IPS-20b (cell line): ENCODE measurements at regions not wholly inside any gene's neighbourhood (a gene's known extent, or its start where the extent isn't known, plus 50 kb on each side); places are given as distances from the start of the nearest gene placed in this dataset.
"Not testable (repeated sequence)": the region's sequence is repeated elsewhere in the genome, so short reads cannot be mapped to it uniquely, and the experiment has no call there.

Source experiments
- H3K27ac ChIP-seq: one replicate; pipeline ENCODE4 v1.5.1; 2013; ENCODE audit warnings: low read length
- H3K27me3 ChIP-seq: 2 replicates; pipeline ENCODE4 v1.6.1; 2013; ENCODE audit warnings: mild to moderate bottlenecking, low read length, inconsistent platforms; ENCODE audit not compliant: insufficient read depth
- H3K36me3 ChIP-seq: 2 replicates; pipeline ENCODE4 v1.6.1; 2013; ENCODE audit warnings: low read depth, mild to moderate bottlenecking, inconsistent platforms, low read length, moderate library complexity; ENCODE audit not compliant: insufficient read depth
- H3K4me1 ChIP-seq: 2 replicates; pipeline ENCODE4 v1.6.1; 2013; ENCODE audit warnings: mild to moderate bottlenecking, control low read depth, inconsistent platforms, low read length, moderate library complexity; ENCODE audit not compliant: insufficient read depth
- H3K4me3 ChIP-seq: 2 replicates; pipeline ENCODE4 v1.5.1; 2013; ENCODE audit warnings: mild to moderate bottlenecking, low read length, inconsistent platforms
- H3K9ac ChIP-seq: 2 replicates; pipeline ENCODE4 v1.6.1; 2013; ENCODE audit warnings: low read depth, mild to moderate bottlenecking, inconsistent platforms, low read length, moderate library complexity
- H3K9me3 ChIP-seq: 2 replicates; pipeline ENCODE4 v1.6.1; 2013; ENCODE audit warnings: mild to moderate bottlenecking, low read depth, low read length, inconsistent platforms; ENCODE audit not compliant: insufficient read depth

GRCh38 chr18:28439870-28440269, 262.9 kb upstream of the CDH2 start:
- H3K4me3 ChIP-seq, result no peak overlapping the region
- no peak overlapping the region for H3K27ac ChIP-seq
- H3K36me3 ChIP-seq, result no peaks in the 10 kb centered on the region
- H3K9me3 ChIP-seq, result no peaks in the 10 kb centered on the region
- no peaks in the 10 kb centered on the region for H3K4me1 ChIP-seq
- no peaks in the 10 kb centered on the region for H3K27me3 ChIP-seq
- H3K9ac ChIP-seq, result no peak overlapping the region

DNA sequence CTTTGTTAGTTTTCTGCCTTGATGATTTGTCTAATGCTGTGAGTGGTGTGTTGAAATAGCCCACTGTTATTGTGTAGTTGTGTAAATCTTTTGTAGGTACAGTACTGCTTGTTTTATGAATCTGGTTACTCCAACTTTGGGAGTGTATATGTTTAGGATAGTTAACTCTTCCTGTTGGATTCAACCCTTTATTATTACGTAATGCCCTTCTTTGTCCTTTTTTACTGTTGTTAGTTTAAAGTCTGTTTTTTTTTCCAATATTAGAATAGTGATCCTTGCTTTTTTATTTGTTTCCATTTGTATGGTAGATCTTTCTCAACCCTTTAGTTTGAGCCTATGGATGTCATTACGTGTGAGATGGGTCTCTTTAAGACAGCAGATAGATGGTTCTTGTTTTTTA, 261.5 kb upstream of the CDH2 start:
- H3K4me3 ChIP-seq, result no peak overlapping the region
- H3K36me3 ChIP-seq, result no peaks in the 10 kb centered on the region
- no peaks in the 10 kb centered on the region for H3K4me1 ChIP-seq
- H3K27ac ChIP-seq, result no peak overlapping the region
- no peak overlapping the region for H3K9ac ChIP-seq
- H3K9me3 ChIP-seq, result no peaks in the 10 kb centered on the region
- H3K27me3 ChIP-seq, result no peaks in the 10 kb centered on the region

DNA sequence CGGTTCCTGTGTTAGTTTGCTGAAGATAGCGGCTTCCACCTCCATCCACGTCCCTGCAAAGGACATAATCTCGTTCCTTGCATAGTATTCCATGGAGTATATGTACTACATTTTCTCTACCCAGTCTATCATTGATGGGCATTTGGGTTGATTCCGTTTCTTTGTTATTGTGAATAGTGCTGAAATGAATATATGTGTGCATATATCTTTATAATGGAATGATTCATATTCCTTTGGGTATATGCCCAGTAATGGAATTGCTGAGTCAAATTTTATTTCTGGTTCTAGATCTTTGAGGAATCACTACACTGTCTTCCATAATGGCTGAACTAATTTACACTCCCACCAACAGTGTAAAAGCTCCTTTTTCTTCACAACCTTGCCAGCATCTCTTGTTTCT, 255.4 kb upstream of the CDH2 start:
- H3K9ac ChIP-seq, result no peak overlapping the region
- H3K27me3 ChIP-seq, result no peaks in the 10 kb centered on the region
- no peaks in the 10 kb centered on the region for H3K4me1 ChIP-seq
- no peak overlapping the region for H3K27ac ChIP-seq
- H3K9me3 ChIP-seq, result no peaks in the 10 kb centered on the region
- no peaks in the 10 kb centered on the region for H3K36me3 ChIP-seq
- H3K4me3 ChIP-seq, result no peak overlapping the region

- no peaks in the 10 kb centered on the region for H3K4me1 ChIP-seq
- H3K36me3 ChIP-seq, result no peaks in the 10 kb centered on the region
- no peak overlapping the region for H3K4me3 ChIP-seq
- H3K27me3 ChIP-seq, result no peaks in the 10 kb centered on the region
- no peak overlapping the region for H3K27ac ChIP-seq
- H3K9me3 ChIP-seq, result peaks cover 10% of the 10 kb centered on the region; the same call in 1 of the 2 replicates
- no peak overlapping the region for H3K9ac ChIP-seq
Observed at GRCh38 chr18:28425886-28426285, 249.0 kb upstream of the CDH2 start.

- no peaks in the 10 kb centered on the region for H3K36me3 ChIP-seq
- no peak overlapping the region for H3K9ac ChIP-seq
- H3K9me3 ChIP-seq, result peaks cover 10% of the 10 kb centered on the region; the same call in 1 of the 2 replicates
- no peak overlapping the region for H3K27ac ChIP-seq
- H3K4me1 ChIP-seq, result no peaks in the 10 kb centered on the region
- H3K27me3 ChIP-seq, result no peaks in the 10 kb centered on the region
- H3K4me3 ChIP-seq, result no peak overlapping the region; the same call in 1 of the 2 replicates
Observed at GRCh38 chr18:28422577-28422976, 245.6 kb upstream of the CDH2 start.

- H3K36me3 ChIP-seq, result not testable (repeated sequence)
Observed at GRCh38 chr18:28421950-28422349, 245.0 kb upstream of the CDH2 start.

GRCh38 chr18:28412521-28412920, 235.6 kb upstream of the CDH2 start:
- H3K27me3 ChIP-seq, result no peaks in the 10 kb centered on the region
- no peak overlapping the region for H3K9ac ChIP-seq
- no peak overlapping the region for H3K27ac ChIP-seq
- H3K4me1 ChIP-seq, result no peaks in the 10 kb centered on the region
- H3K4me3 ChIP-seq, result no peak overlapping the region
- no peaks in the 10 kb centered on the region for H3K36me3 ChIP-seq
- no peaks in the 10 kb centered on the region for H3K9me3 ChIP-seq

More at GRCh38 chr18:28421950-28422349, 245.0 kb upstream of the CDH2 start:
- H3K27ac ChIP-seq, H3K4me3 ChIP-seq, H3K27me3 ChIP-seq, H3K9ac ChIP-seq, H3K9me3 ChIP-seq, H3K4me1 ChIP-seq: not testable (repeated sequence)

- no peak overlapping the region for H3K27ac ChIP-seq
- H3K4me1 ChIP-seq, result no peaks in the 10 kb centered on the region
- no peaks in the 10 kb centered on the region for H3K9me3 ChIP-seq
- H3K36me3 ChIP-seq, result no peaks in the 10 kb centered on the region
- H3K27me3 ChIP-seq, result no peaks in the 10 kb centered on the region
- no peak overlapping the region for H3K9ac ChIP-seq
- H3K4me3 ChIP-seq, result no peak overlapping the region
Observed at GRCh38 chr18:28411806-28412205, 234.9 kb upstream of the CDH2 start.

GRCh38 chr18:28409811-28410210, 232.9 kb upstream of the CDH2 start:
- Histone ChIP-seq H3K4me3 (no peak overlapping the region), H3K27ac (no peak overlapping the region), H3K27me3 (no peaks in the 10 kb centered on the region), H3K9ac (no peak overlapping the region), H3K36me3 (no peaks in the 10 kb centered on the region), H3K9me3 (no peaks in the 10 kb centered on the region), H3K4me1 (no peaks in the 10 kb centered on the region)

- no peaks in the 10 kb centered on the region for H3K9me3 ChIP-seq
- H3K4me3 ChIP-seq, result no peak overlapping the region
- no peak overlapping the region for H3K9ac ChIP-seq
- no peaks in the 10 kb centered on the region for H3K27me3 ChIP-seq
- no peaks in the 10 kb centered on the region for H3K4me1 ChIP-seq
- H3K27ac ChIP-seq, result no peak overlapping the region
- no peaks in the 10 kb centered on the region for H3K36me3 ChIP-seq
Observed at GRCh38 chr18:28408528-28408927, 231.6 kb upstream of the CDH2 start.

GRCh38 chr18:28407681-28408080, 230.8 kb upstream of the CDH2 start:
- no peaks in the 10 kb centered on the region for H3K9me3 ChIP-seq
- H3K4me1 ChIP-seq, result no peaks in the 10 kb centered on the region
- no peaks in the 10 kb centered on the region for H3K36me3 ChIP-seq
- no peak overlapping the region for H3K4me3 ChIP-seq
- H3K27me3 ChIP-seq, result no peaks in the 10 kb centered on the region
- no peak overlapping the region for H3K27ac ChIP-seq
- H3K9ac ChIP-seq, result no peak overlapping the region

DNA sequence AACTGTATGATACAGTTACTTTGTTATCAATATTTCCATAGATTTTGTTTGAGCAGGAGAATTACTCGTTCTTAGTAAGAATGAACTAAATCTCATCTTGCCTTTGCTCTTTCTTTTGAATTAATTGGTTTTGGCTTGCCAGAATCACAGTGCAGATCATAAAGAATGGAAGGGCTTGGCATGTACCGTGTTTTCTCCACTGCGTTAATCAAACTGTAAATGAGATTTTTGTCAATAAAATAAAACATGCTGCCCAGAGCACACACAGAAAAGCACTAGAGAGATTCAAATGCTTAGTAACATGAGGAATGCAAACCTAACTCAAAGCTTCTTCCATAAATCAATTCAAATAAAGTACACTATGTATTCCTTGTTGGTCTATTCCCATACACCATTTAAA, 229.6 kb upstream of the CDH2 start:
- Histone ChIP-seq H3K4me1 (no peaks in the 10 kb centered on the region), H3K9ac (no peak overlapping the region), H3K27ac (no peak overlapping the region), H3K36me3 (no peaks in the 10 kb centered on the region), H3K4me3 (no peak overlapping the region), H3K27me3 (no peaks in the 10 kb centered on the region), H3K9me3 (no peaks in the 10 kb centered on the region)

DNA sequence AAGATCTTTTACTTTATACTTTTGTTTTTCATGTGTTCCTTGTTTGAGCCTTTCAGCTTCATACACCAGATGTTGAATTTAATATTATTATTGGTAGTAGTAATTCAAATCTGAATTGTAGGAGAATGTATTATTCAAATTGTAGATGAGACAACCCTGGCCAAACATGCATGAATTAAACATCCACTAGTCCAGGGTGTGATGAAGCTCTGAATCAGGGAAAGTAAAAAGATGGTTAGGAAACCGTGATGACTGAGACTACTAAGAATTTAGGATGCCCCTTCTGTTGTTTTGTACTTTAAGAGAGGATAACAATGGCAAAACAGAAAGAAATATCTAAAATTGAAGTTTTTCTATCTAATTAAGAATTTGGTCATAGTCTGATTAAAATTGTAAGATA, 227.8 kb upstream of the CDH2 start:
- Histone ChIP-seq H3K36me3 (no peaks in the 10 kb centered on the region), H3K9ac (no peak overlapping the region), H3K4me3 (no peak overlapping the region), H3K9me3 (no peaks in the 10 kb centered on the region), H3K4me1 (no peaks in the 10 kb centered on the region; the same call in 1 of the 2 replicates), H3K27me3 (no peaks in the 10 kb centered on the region), H3K27ac (no peak overlapping the region)
